Esophagus muscularis mucosa (tissue), 4 donors: ENCODE measurements at regions not wholly inside any gene's neighbourhood (a gene's known extent, or its start where the extent isn't known, plus 50 kb on each side); places are given as distances from the start of the nearest gene placed in this dataset.
A peak's percentile ranks its signal among the peaks of the same experiment; 100 is the strongest.

ENCODE experiments used
- DNase-seq: peaks from one replicate; pipeline ENCODE4 v3.0.0-alpha.2; 2017; ENCODE audit errors: extremely low spot score
- H3K27ac ChIP-seq, 4 donors: fragments of 200-600 bp; sonication (generic); replicated peaks in 1 of 4; 1 replicate in 3 of 4; 2 replicates in 1 of 4; pipeline ENCODE4 v1.5.1; 2016 to 2019; ENCODE audit warnings: mild to moderate bottlenecking in 1 of 4
- H3K27me3 ChIP-seq, 4 donors: fragments of 200-600 bp; sonication (generic); one replicate each; pipeline versions ENCODE4 v1.5.1 to v1.6.0; 2016 to 2019
- H3K36me3 ChIP-seq, 4 donors: fragments of 200-600 bp; sonication (generic); one replicate each; pipeline ENCODE4 v1.5.1; 2016 to 2019
- H3K4me1 ChIP-seq, 4 donors: fragments of 200-600 bp; sonication (generic); one replicate each; pipeline ENCODE4 v1.5.1; 2016 to 2019
- H3K4me3 ChIP-seq, 4 donors: fragments of 200-600 bp; sonication (generic); 1 replicate in 2 of 4; 2 replicates in 2 of 4; pipeline ENCODE4 v1.5.1; 2016 to 2019; ENCODE audit warnings: mild to moderate bottlenecking in 4 of 4, moderate library complexity in 1 of 4
- H3K9me3 ChIP-seq, 4 donors: fragments of 200-600 bp; sonication (generic); 1 replicate in 3 of 4; 2 replicates in 1 of 4; pipeline ENCODE4 v1.5.1; 2016 to 2019
- EP300 ChIP-seq: sonication (generic); formaldehyde crosslinking; IDR thresholded peaks from one replicate; pipeline ENCODE4 v1.6.1; 2017; ENCODE audit warnings: antibody characterized with exemption
- POLR2A ChIP-seq: fragments of 450-650 bp; IDR thresholded peaks from one replicate; pipeline ENCODE4 v1.6.1; 2017; ENCODE audit warnings: antibody characterized with exemption, moderate library complexity, mild to moderate bottlenecking, low read depth
- POLR2AphosphoS5 ChIP-seq, 2 donors: sonication (generic); formaldehyde crosslinking; IDR thresholded peaks; one replicate each; pipeline ENCODE4 v1.6.1; 2017; ENCODE audit warnings: antibody characterized with exemption in 2 of 2
- WGBS: methylation state at CpG from one replicate; pipeline ENCODE4 v1.1.5; 2018; 5-methylcytosine and 5-hydroxymethylcytosine counted together
- intact Hi-C: fragments of 100-400 bp; cut with DNase I; formaldehyde crosslinking; loops from one replicate; pipeline ENCODE4 v1.15.1; 2023
- TF ChIP-seq, protein P1 (sequence below), 3 experiments: fragments of 200-600 bp in 2 of 3; fragments of 450-650 bp in 1 of 3; sonication (generic) in 2 of 3; IDR thresholded peaks; one replicate each; pipeline ENCODE4 v1.5.1; 2017 to 2019; ENCODE audit warnings: antibody characterized with exemption in 3 of 3, mild to moderate bottlenecking in 2 of 3, moderate library complexity in 1 of 3

DNA sequence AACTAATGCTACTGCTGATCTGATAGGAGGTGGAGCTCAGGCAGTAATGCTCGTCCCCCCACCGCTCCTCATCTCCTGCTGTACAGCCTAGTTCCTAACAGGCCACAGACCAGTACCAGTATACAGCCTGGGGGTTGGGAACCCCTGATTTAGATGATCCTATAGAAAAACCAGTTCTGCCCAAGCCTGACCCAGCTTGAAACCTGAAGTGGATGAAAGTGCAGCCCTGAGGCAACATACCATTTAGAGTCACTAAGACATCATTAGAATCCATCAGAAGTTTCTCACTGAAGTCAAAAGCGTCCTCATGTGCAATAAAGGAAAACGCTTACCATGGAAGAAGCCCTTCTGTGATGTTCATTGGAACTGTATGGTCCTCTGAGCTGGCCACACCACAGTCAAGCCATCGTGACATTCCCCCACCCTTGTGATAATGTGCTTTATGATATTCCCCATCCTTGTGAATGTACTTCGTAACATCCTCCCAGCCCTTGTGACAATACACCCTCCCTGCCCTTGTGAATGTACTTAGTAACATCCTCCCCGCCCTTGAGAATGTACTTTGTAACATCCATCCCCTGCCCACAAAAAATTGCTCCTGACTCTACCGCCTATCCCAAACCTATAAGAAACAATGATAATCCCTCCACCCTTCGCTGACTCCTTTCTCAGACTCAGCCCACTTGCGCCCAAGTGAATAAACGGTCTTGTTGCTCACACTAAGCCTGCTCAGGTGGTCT, 65.9 kb upstream of the HECTD2 start:
- no peak overlapping the region for H3K4me3 ChIP-seq
- H3K27me3 ChIP-seq = no peaks in the 10 kb centered on the region
- WGBS = 95% methylated on average over 11 of the region's 11 CpGs
- TF ChIP-seq POLR2AphosphoS5 (IDR thresholded peaks at IDR 0.05) (no peak), POLR2A (no peak), EP300 (no peak)
- TF ChIP-seq, protein P1, sequence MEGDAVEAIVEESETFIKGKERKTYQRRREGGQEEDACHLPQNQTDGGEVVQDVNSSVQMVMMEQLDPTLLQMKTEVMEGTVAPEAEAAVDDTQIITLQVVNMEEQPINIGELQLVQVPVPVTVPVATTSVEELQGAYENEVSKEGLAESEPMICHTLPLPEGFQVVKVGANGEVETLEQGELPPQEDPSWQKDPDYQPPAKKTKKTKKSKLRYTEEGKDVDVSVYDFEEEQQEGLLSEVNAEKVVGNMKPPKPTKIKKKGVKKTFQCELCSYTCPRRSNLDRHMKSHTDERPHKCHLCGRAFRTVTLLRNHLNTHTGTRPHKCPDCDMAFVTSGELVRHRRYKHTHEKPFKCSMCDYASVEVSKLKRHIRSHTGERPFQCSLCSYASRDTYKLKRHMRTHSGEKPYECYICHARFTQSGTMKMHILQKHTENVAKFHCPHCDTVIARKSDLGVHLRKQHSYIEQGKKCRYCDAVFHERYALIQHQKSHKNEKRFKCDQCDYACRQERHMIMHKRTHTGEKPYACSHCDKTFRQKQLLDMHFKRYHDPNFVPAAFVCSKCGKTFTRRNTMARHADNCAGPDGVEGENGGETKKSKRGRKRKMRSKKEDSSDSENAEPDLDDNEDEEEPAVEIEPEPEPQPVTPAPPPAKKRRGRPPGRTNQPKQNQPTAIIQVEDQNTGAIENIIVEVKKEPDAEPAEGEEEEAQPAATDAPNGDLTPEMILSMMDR (IDR thresholded peaks at IDR 0.05) = no peak
- no peaks in the 10 kb centered on the region for H3K9me3 ChIP-seq
- intact Hi-C loops = no loop called here
- no peaks in the 10 kb centered on the region for H3K36me3 ChIP-seq
- peaks cover 0 to 10% (median 8%) of the 10 kb centered on the region in 4 donors for H3K4me1 ChIP-seq
- no peak overlapping the region for H3K27ac ChIP-seq
- DNase-seq = no peak

DNA sequence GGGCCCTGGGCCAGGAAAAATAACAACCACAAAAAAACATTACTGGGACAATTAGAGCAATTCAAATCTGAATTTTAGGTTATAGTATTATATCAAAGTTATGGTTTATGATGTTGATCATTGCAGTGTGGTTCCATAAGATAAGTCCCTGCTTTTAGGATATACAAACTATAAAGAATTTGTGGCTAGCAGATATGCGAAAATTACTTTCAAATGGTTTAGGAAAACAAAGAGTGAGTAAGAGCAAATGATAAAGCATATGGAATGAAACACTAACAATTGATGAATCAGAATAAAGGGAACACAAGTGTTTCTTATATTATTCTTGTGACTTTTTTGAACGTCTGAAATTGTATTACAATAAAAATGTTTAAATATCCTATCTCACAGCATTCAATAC, 64.4 kb upstream of the HECTD2 start:
- Histone ChIP-seq H3K4me3 (no peak overlapping the region), H3K27ac (no peak overlapping the region), H3K36me3 (no peaks in the 10 kb centered on the region), H3K4me1 (peaks cover 8 to 24% (median 17%) of the 10 kb centered on the region in 4 donors), H3K27me3 (no peaks in the 10 kb centered on the region), H3K9me3 (no peaks in the 10 kb centered on the region)
- no peak for DNase-seq
- TF ChIP-seq POLR2AphosphoS5 (IDR thresholded peaks at IDR 0.05) (no peak), EP300 (no peak), POLR2A (no peak)
- TF ChIP-seq, protein P1 (IDR thresholded peaks at IDR 0.05) = no peak
- intact Hi-C loops = no loop called here
- 85% methylated on average over 2 of the region's 2 CpGs for WGBS

DNA sequence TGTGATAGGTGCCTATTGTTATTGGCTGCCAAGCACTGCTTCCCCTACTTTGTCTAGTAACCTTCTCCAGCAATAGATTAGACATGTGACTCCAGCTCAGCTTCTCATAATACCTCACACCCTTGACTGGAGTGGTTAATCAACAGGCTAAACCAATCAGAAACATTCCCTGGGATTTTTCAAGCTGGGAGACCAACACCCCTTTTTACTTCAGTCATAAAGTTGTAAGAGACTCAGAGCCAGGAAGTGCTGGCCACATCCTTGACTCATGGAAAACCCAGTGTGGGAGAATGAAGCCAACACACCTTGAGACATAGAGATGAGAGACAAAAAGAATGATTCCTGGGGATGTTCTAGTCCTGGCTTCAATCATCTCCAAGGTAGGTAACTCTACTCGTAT, 62.6 kb upstream of the HECTD2 start:
- no peaks in the 10 kb centered on the region for H3K36me3 ChIP-seq
- H3K4me3 ChIP-seq = no peak overlapping the region
- WGBS = 81% methylated on average over 1 of the region's 1 CpG
- no peaks in the 10 kb centered on the region for H3K9me3 ChIP-seq
- no peak overlapping the region for H3K27ac ChIP-seq
- peaks cover 12 to 37% (median 30%) of the 10 kb centered on the region in 4 donors for H3K4me1 ChIP-seq
- TF ChIP-seq, protein P1 (IDR thresholded peaks at IDR 0.05) = no peak
- no peak for TF ChIP-seq EP300
- TF ChIP-seq POLR2A = no peak
- no peak for TF ChIP-seq POLR2AphosphoS5 (IDR thresholded peaks at IDR 0.05)
- DNase-seq = no peak
- intact Hi-C loops = no loop called here
- H3K27me3 ChIP-seq = no peaks in the 10 kb centered on the region

DNA sequence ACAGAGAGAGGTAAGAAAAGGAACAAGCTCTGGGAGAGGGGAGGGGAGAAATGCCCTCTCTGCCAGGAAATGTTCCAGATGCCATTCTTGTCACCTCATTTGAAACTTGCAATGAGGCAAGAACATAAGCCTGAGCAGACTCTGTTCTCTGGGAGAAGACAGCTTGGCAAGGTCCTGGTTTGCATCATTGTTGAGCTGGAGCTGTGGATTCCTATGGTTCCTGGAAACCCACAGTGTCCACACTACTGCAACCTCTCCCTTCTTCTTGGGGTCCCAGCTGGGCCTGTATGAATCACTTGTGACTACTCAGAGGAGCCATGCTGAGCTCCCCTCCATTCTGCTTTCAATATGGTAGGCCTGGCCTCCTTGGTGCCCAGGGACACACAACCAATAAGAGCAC, 60.8 kb upstream of the HECTD2 start:
- Histone ChIP-seq H3K27ac (peak overlapping the region; percentile 24 to 70 (median 68)), H3K27me3 (no peaks in the 10 kb centered on the region), H3K4me3 (no peak overlapping the region), H3K4me1 (peaks cover 12 to 37% (median 30%) of the 10 kb centered on the region in 4 donors), H3K36me3 (no peaks in the 10 kb centered on the region), H3K9me3 (no peaks in the 10 kb centered on the region)
- no peak for DNase-seq
- intact Hi-C loops = no loop called here
- TF ChIP-seq POLR2AphosphoS5 (IDR thresholded peaks at IDR 0.05) = peak; percentile 80 to 84
- peak; percentile 63 for TF ChIP-seq EP300
- TF ChIP-seq, protein P1 (IDR thresholded peaks at IDR 0.05) = no peak
- no peak for TF ChIP-seq POLR2A
